ENCODE measurements at regions not wholly inside any gene's neighbourhood (a gene's known extent, or its start where the extent isn't known, plus 50 kb on each side); places are given as distances from the start of the nearest gene placed in this dataset.

GRCh38 chr21:28791595-28792282, 200.9 kb downstream of the LTN1 start (continued):
- TF ChIP-seq ZBTB33 (CRISPR knock-in tag; IDR thresholded peaks at IDR 0.05): no peak
- no peak for TF ChIP-seq NRF1 (conservative IDR thresholded peaks at IDR 0.05 in 1 of 2, IDR thresholded peaks at IDR 0.05 in 1 of 2)
- no peak; the same call in 1 of the 2 replicates for TF ChIP-seq ZNF707 (CRISPR knock-in tag; conservative IDR thresholded peaks at IDR 0.05)
- peak; percentile 64; the same call in 1 of the 2 replicates for TF ChIP-seq ATF4 (CRISPR knock-in tag; IDR thresholded peaks at IDR 0.05)
- no peak for TF ChIP-seq ZNF12 (CRISPR knock-in tag; IDR thresholded peaks at IDR 0.05)
- peak; percentile 32; the same call in 1 of the 2 replicates for TF ChIP-seq GMEB1 (CRISPR knock-in tag; IDR thresholded peaks at IDR 0.05)
- TF ChIP-seq ETV5 (CRISPR knock-in tag; IDR thresholded peaks at IDR 0.05; ENCODE audit: low read depth): no peak
- no peak for TF ChIP-seq ILF3 (IDR thresholded peaks at IDR 0.05; ENCODE audit: borderline replicate concordance)
- no peak for TF ChIP-seq GTF2E2 (tag; IDR thresholded peaks at IDR 0.05)
- no peak for TF ChIP-seq MXD1 (CRISPR knock-in tag; IDR thresholded peaks at IDR 0.05; ENCODE audit: borderline replicate concordance, poor library complexity, severe bottlenecking)
- TF ChIP-seq TFAM (CRISPR knock-in tag; conservative IDR thresholded peaks at IDR 0.05): no peak
- TF ChIP-seq ILK (tag; IDR thresholded peaks at IDR 0.05; ENCODE audit: borderline replicate concordance, low read depth): peak; percentile 94
- TF ChIP-seq CHAMP1 (IDR thresholded peaks at IDR 0.05): no peak
- TF ChIP-seq ZNF165 (CRISPR knock-in tag; IDR thresholded peaks at IDR 0.05; ENCODE audit: borderline replicate concordance): 0 out of 2 replicates have a peak, but pooled peaks have one; percentile 81
- TF ChIP-seq NR4A1 (CRISPR knock-in tag; IDR thresholded peaks at IDR 0.05): 0 out of 2 replicates have a peak, but pooled peaks have one; percentile 17
- peak; percentile 98 for TF ChIP-seq NR4A1 (tag; IDR thresholded peaks at IDR 0.05)
- no peak for TF ChIP-seq DDX20 (tag; IDR thresholded peaks at IDR 0.05; ENCODE audit: low read depth)
- TF ChIP-seq ZKSCAN8 (CRISPR knock-in tag; IDR thresholded peaks at IDR 0.05): peak; percentile 95
- TF ChIP-seq POLR2H (tag; IDR thresholded peaks at IDR 0.05; ENCODE audit: low read depth): 0 out of 2 replicates have a peak, but pooled peaks have one; percentile 55
